Breast epithelium (tissue), 4 donors: ENCODE measurements at regions not wholly inside any gene's neighbourhood (a gene's known extent, or its start where the extent isn't known, plus 50 kb on each side); places are given as distances from the start of the nearest gene placed in this dataset.
"Not testable (repeated sequence)": the region's sequence is repeated elsewhere in the genome, so short reads cannot be mapped to it uniquely, and the experiment has no call there.

ENCODE experiments used
- DNase-seq, 2 donors: peaks; one replicate each; pipeline ENCODE4 v3.0.0-alpha.2; 2019; ENCODE audit warnings: low spot score in 2 of 2
- H3K27ac ChIP-seq, 2 donors: fragments of 200-600 bp; sonication (generic) in 1 of 2; one replicate each; pipeline ENCODE4 v1.5.1; 2016 to 2019; ENCODE audit warnings: mild to moderate bottlenecking in 1 of 2
- H3K27me3 ChIP-seq, 2 donors: fragments of 200-600 bp; sonication (generic) in 1 of 2; one replicate each; pipeline versions ENCODE4 v1.5.1 to v1.6.0; 2017 to 2019; ENCODE audit warnings: control low read depth in 1 of 2, mild to moderate bottlenecking in 1 of 2
- H3K36me3 ChIP-seq: fragments of 200-600 bp; one replicate; pipeline ENCODE4 v1.5.1; 2019
- H3K4me1 ChIP-seq, 2 donors: fragments of 200-600 bp; sonication (generic); one replicate each; pipeline ENCODE4 v1.5.1; 2016 to 2019; ENCODE audit warnings: control low read depth in 1 of 2
- H3K4me3 ChIP-seq, 3 donors: fragments of 200-600 bp; sonication (generic); 1 replicate in 2 of 3; 2 replicates in 1 of 3; pipeline ENCODE4 v1.5.1; 2016 to 2019; ENCODE audit warnings: mild to moderate bottlenecking in 3 of 3, moderate library complexity in 2 of 3
- H3K9me3 ChIP-seq, 2 donors: fragments of 200-600 bp; sonication (generic) in 1 of 2; one replicate each; pipeline ENCODE4 v1.5.1; 2016 to 2019; ENCODE audit warnings: control low read depth in 1 of 2
- CTCF ChIP-seq, 3 donors: fragments of 450-650 bp; IDR thresholded peaks; one replicate each; pipeline ENCODE4 v1.5.1; 2016 to 2017; ENCODE audit warnings: antibody characterized with exemption in 3 of 3, mild to moderate bottlenecking in 3 of 3, moderate library complexity in 3 of 3
- POLR2A ChIP-seq: fragments of 450-650 bp; IDR thresholded peaks from one replicate; pipeline ENCODE4 v1.6.1; 2016; ENCODE audit warnings: antibody characterized with exemption, mild to moderate bottlenecking, moderate library complexity
- POLR2AphosphoS5 ChIP-seq, 3 donors: sonication (generic); formaldehyde crosslinking; IDR thresholded peaks; one replicate each; pipeline ENCODE4 v1.6.1; 2017; ENCODE audit warnings: antibody characterized with exemption in 3 of 3
- intact Hi-C: fragments of 100-400 bp; cut with DNase I; formaldehyde crosslinking; loops from one replicate; pipeline ENCODE4 v1.15.1; 2023; ENCODE audit warnings: low total_unique reads

DNA sequence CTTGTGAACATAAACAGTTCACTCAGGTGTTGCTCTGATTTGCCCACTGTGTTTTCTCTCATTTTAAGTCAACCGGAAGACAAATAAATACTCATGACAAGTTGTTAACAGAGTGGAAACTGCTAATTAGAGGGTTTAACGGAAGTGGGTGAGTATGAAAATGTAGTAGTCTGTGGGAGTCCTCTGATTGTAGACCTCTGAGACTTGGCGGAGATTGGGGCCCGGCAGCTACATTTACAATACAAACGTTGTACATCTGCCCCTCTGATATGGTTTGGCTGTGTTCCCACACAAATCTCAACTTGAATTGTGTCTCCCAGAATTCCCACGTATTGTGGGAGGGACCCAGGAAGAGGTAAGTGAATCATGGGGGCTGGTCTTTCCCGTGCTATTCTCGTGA lies 107.3 kb upstream of the FAM98A start:
- TF ChIP-seq CTCF (IDR thresholded peaks at IDR 0.05) (no peak), POLR2A (no peak), POLR2AphosphoS5 (IDR thresholded peaks at IDR 0.05) (no peak)
- H3K27ac ChIP-seq, result no peak overlapping the region
- H3K9me3 ChIP-seq, result no peaks in the 10 kb centered on the region
- DNase-seq, result no peak
- intact Hi-C loops, result no loop called here
- no peaks in the 10 kb centered on the region for H3K27me3 ChIP-seq
- no peak overlapping the region for H3K4me3 ChIP-seq
- H3K36me3 ChIP-seq, result no peaks in the 10 kb centered on the region
- no peaks in the 10 kb centered on the region for H3K4me1 ChIP-seq

DNA sequence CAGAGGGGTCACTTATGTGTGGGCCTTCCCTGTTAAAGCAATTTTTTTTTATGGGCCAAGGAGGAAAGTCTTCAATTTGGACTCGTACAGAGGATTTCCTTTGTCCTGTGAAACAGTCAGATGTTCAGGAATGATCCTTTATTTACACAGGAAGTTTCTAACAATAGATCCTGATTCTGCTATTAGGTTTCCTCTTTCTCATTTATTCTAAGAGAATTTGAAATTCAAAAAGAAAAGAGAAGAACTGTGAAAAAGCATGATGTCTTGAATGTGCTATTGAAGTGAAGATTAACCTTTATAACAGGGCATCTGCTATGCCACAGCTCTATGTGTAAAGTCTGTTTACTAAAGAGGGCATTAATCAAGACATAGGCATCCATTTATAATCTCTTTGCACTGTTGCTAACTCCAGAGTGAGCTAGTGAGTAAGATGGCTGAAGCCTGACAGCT lies 105.3 kb upstream of the FAM98A start:
- DNase-seq, result no peak
- intact Hi-C loops, result loop anchor here (5.0 kb wide), 1 partner anchor 602 kb away; no protein-coding TSS in a partner anchor
- TF ChIP-seq POLR2AphosphoS5 (IDR thresholded peaks at IDR 0.05) (no peak), POLR2A (no peak), CTCF (IDR thresholded peaks at IDR 0.05) (no peak)
- H3K4me3 ChIP-seq, result no peak overlapping the region
- H3K27me3 ChIP-seq, result no peaks in the 10 kb centered on the region
- no peaks in the 10 kb centered on the region for H3K36me3 ChIP-seq
- H3K4me1 ChIP-seq, result no peaks in the 10 kb centered on the region
- no peaks in the 10 kb centered on the region for H3K9me3 ChIP-seq
- H3K27ac ChIP-seq, result no peak overlapping the region

GRCh38 chr2:33696234-33696633 lies 97.1 kb upstream of the FAM98A start:
- intact Hi-C loops, result no loop called here

GRCh38 chr2:33694904-33695303 lies 95.8 kb upstream of the FAM98A start:
- H3K36me3 ChIP-seq, result no peaks in the 10 kb centered on the region
- H3K4me3 ChIP-seq, result no peak overlapping the region
- H3K4me1 ChIP-seq, result no peaks in the 10 kb centered on the region
- no peak overlapping the region for H3K27ac ChIP-seq
- DNase-seq, result no peak
- peaks cover 0 to 6% of the 10 kb centered on the region in 2 donors for H3K9me3 ChIP-seq
- no peaks in the 10 kb centered on the region for H3K27me3 ChIP-seq
- intact Hi-C loops, result no loop called here
- TF ChIP-seq POLR2AphosphoS5 (IDR thresholded peaks at IDR 0.05) (no peak), POLR2A (no peak), CTCF (IDR thresholded peaks at IDR 0.05) (no peak)

More at GRCh38 chr2:33696234-33696633, 97.1 kb upstream of the FAM98A start:
- Histone ChIP-seq H3K4me3 (no peak overlapping the region), H3K27me3 (no peaks in the 10 kb centered on the region), H3K4me1 (no peaks in the 10 kb centered on the region), H3K36me3 (no peaks in the 10 kb centered on the region), H3K9me3 (no peaks in the 10 kb centered on the region), H3K27ac (no peak overlapping the region)
- DNase-seq, result no peak
- TF ChIP-seq POLR2AphosphoS5 (IDR thresholded peaks at IDR 0.05) (no peak), CTCF (IDR thresholded peaks at IDR 0.05) (no peak), POLR2A (no peak)

DNA sequence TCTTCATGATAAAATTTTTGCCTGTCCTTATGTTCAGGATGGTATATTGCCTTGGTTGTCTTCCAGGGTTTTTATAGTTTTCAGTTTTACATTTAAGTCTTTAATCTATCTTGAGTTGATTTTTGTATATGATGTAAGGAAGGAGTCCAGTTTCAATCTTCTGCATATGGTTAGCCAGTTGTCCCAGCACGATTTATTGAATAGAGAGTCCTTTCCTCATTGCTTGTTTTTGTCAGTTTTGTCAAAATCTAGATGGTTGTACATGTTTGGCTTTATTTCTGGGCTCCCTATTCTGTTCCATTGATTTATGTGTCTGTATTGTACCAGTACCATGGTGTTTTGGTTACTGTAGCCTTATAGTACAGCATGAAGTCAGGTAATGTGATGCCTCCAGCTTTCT lies 91.6 kb upstream of the FAM98A start:
- H3K27ac ChIP-seq, DNase-seq, H3K4me1 ChIP-seq, H3K27me3 ChIP-seq, H3K36me3 ChIP-seq, intact Hi-C loops, H3K4me3 ChIP-seq: not testable (repeated sequence)
- peaks cover 6 to 30% of the 10 kb centered on the region in 2 donors for H3K9me3 ChIP-seq

DNA sequence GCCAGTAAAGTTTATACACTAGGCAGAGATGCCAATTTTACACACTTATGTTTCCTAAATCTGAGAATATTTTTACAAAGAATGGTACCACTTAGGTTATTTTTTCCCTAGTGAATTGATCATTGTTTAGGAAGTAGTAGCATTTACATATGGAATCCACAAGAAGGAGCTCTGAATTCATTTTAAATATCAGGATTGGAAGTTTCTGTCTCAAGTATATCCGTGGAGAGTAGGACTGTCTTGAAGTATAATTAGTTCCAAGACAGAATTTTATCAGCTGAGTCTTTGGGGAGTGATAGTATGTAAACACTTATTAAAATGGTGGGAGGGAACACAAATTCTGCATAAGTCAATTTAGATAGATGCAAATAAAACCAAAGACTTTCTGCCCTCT lies 82.3 kb upstream of the FAM98A start:
- H3K36me3 ChIP-seq, result no peaks in the 10 kb centered on the region
- intact Hi-C loops, result loop anchor here (10.0 kb wide), 1 partner anchor 83 kb away; no protein-coding TSS in a partner anchor
- H3K27me3 ChIP-seq, result no peaks in the 10 kb centered on the region
- no peak overlapping the region for H3K27ac ChIP-seq
- H3K4me3 ChIP-seq, result no peak overlapping the region
- peaks cover 0 to 6% of the 10 kb centered on the region in 2 donors for H3K9me3 ChIP-seq
- H3K4me1 ChIP-seq, result no peaks in the 10 kb centered on the region
- no peak for TF ChIP-seq POLR2AphosphoS5 (IDR thresholded peaks at IDR 0.05)
- TF ChIP-seq POLR2A, result no peak
- no peak for TF ChIP-seq CTCF (IDR thresholded peaks at IDR 0.05)
- DNase-seq, result no peak
